ENCODE measurements at regions not wholly inside any gene's neighbourhood (a gene's known extent, or its start where the extent isn't known, plus 50 kb on each side); places are given as distances from the start of the nearest gene placed in this dataset.

GRCh38 chr18:61157451-61157850 is 175.8 kb upstream of the CDH20 start:
- H3K27me3 Mint-ChIP-seq (ENCODE audit: low read depth, poor library complexity) = peaks cover 6% of the 10 kb centered on the region
- H3K4me1 Mint-ChIP-seq = no peaks in the 10 kb centered on the region
- H3K36me3 Mint-ChIP-seq (ENCODE audit: low read depth) = no peaks in the 10 kb centered on the region
- H3K9me3 Mint-ChIP-seq = no peaks in the 10 kb centered on the region
- no peak overlapping the region for H3K4me3 Mint-ChIP-seq
- no peak overlapping the region for H3K27ac Mint-ChIP-seq
- TF ChIP-seq CTCF (IDR thresholded peaks at IDR 0.05) = no peak
- DNase-seq = no peak

GRCh38 chr18:61159246-61159645 is 174.0 kb upstream of the CDH20 start:
- Mint-ChIP-seq H3K27me3 (ENCODE audit: low read depth, poor library complexity) (no peaks in the 10 kb centered on the region), H3K27ac (no peak overlapping the region), H3K4me1 (no peaks in the 10 kb centered on the region), H3K4me3 (no peak overlapping the region), H3K9me3 (no peaks in the 10 kb centered on the region), H3K36me3 (ENCODE audit: low read depth) (no peaks in the 10 kb centered on the region)
- TF ChIP-seq CTCF (IDR thresholded peaks at IDR 0.05) = no peak
- DNase-seq = no peak

GRCh38 chr18:61164321-61164720 is 168.9 kb upstream of the CDH20 start:
- no peaks in the 10 kb centered on the region for H3K27me3 Mint-ChIP-seq (ENCODE audit: low read depth, poor library complexity)
- H3K9me3 Mint-ChIP-seq = no peaks in the 10 kb centered on the region
- H3K4me1 Mint-ChIP-seq = no peaks in the 10 kb centered on the region
- no peak overlapping the region for H3K4me3 Mint-ChIP-seq
- no peak overlapping the region for H3K27ac Mint-ChIP-seq
- TF ChIP-seq CTCF (IDR thresholded peaks at IDR 0.05) = no peak
- H3K36me3 Mint-ChIP-seq (ENCODE audit: low read depth) = no peaks in the 10 kb centered on the region
- DNase-seq = no peak

- Mint-ChIP-seq H3K36me3 (ENCODE audit: low read depth) (no peaks in the 10 kb centered on the region), H3K9me3 (no peaks in the 10 kb centered on the region), H3K4me3 (no peak overlapping the region), H3K4me1 (no peaks in the 10 kb centered on the region), H3K27ac (no peak overlapping the region), H3K27me3 (ENCODE audit: low read depth, poor library complexity) (no peaks in the 10 kb centered on the region)
- DNase-seq = no peak
- no peak for TF ChIP-seq CTCF (IDR thresholded peaks at IDR 0.05)
Measured at GRCh38 chr18:61167902-61168301, 165.3 kb upstream of the CDH20 start.

GRCh38 chr18:61169386-61169785 is 163.8 kb upstream of the CDH20 start:
- H3K9me3 Mint-ChIP-seq = no peaks in the 10 kb centered on the region
- no peaks in the 10 kb centered on the region for H3K4me1 Mint-ChIP-seq
- H3K4me3 Mint-ChIP-seq = no peak overlapping the region
- no peak for TF ChIP-seq CTCF (IDR thresholded peaks at IDR 0.05)
- H3K27me3 Mint-ChIP-seq (ENCODE audit: low read depth, poor library complexity) = peaks cover 4% of the 10 kb centered on the region
- H3K36me3 Mint-ChIP-seq (ENCODE audit: low read depth) = no peaks in the 10 kb centered on the region
- no peak for DNase-seq
- no peak overlapping the region for H3K27ac Mint-ChIP-seq

GRCh38 chr18:61172624-61173023 is 160.6 kb upstream of the CDH20 start:
- Mint-ChIP-seq H3K4me3 (no peak overlapping the region), H3K36me3 (ENCODE audit: low read depth) (no peaks in the 10 kb centered on the region), H3K9me3 (no peaks in the 10 kb centered on the region), H3K27me3 (ENCODE audit: low read depth, poor library complexity) (peaks cover 4% of the 10 kb centered on the region), H3K4me1 (no peaks in the 10 kb centered on the region), H3K27ac (no peak overlapping the region)
- DNase-seq = no peak
- no peak for TF ChIP-seq CTCF (IDR thresholded peaks at IDR 0.05)
